ENCODE measurements at regions not wholly inside any gene's neighbourhood (a gene's known extent, or its start where the extent isn't known, plus 50 kb on each side); places are given as distances from the start of the nearest gene placed in this dataset.
A peak's percentile ranks its signal among the peaks of the same experiment; 100 is the strongest.

- TF ChIP-seq CTCF (IDR thresholded peaks at IDR 0.05; ENCODE audit: insufficient read depth, low read depth, low read length, missing control alignments), result no peak
- DNase-seq (ENCODE audit: low read depth), result no peak
- no peak overlapping the region for H3K4me3 ChIP-seq (ENCODE audit: low read length)
These were observed 176.6 kb upstream of the PBX1 start for GRCh38 chr1:164382384-164382783.

DNA sequence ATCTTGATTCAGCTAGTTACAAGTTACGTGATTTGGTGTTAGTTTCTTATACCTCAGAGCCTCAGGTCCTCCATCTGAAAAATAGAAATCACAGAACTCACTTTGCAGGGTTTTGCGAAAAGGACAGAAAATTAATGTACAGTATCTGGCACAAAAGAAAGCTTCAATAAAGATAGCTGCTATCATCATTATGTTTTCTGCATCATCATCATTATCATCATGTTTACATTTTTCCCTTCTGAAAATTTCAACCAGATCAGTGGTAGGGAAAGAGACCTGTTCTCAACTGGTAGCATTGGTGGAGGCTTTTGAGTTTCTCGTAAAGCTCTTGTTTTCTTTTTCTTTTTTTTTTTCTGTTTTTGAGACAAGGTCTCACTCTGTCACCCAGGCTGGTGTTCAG, 174.7 kb upstream of the PBX1 start:
- TF ChIP-seq CTCF (IDR thresholded peaks at IDR 0.05; ENCODE audit: insufficient read depth, low read depth, low read length, missing control alignments), result no peak
- no peak overlapping the region for H3K4me3 ChIP-seq (ENCODE audit: low read length)
- DNase-seq (ENCODE audit: low read depth), result no peak

DNA sequence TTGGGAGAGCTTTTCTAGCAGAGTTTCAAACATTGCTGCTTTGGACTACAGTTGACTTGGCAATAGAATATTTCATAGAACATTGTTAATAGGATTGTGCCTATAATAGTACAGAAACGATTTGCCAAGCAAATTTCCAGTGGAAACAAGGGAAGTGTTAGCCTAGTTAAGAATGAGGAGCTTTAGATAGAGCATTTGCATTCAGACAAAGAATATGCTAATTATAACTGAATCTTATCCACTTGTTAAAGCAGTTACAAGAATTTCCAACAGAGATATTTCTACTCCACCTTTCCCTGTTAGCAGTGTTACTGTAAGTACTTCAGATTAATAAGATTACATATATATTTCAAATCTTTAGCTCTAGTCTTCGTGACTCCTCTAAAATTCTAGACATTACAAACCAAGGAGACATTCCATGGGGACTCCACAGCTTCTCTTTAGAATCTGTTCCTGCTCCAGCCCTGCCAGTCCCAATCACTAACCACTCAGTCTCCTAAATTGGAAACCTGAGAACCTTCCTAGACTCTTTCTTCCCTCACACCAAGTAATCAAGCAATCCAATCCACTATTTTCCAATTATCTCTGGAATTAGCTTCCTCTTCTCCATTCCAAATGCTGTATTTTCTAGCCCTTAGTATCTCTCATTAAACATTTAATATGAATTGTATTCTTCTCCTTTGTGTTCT, 141.8 kb upstream of the PBX1 start:
- H3K4me3 ChIP-seq (ENCODE audit: low read length), result no peak overlapping the region
- DNase-seq (ENCODE audit: low read depth), result no peak
- TF ChIP-seq CTCF (IDR thresholded peaks at IDR 0.05; ENCODE audit: insufficient read depth, low read depth, low read length, missing control alignments), result no peak

GRCh38 chr1:164423136-164423535, 135.8 kb upstream of the PBX1 start:
- DNase-seq (ENCODE audit: low read depth), result no peak
- TF ChIP-seq CTCF (IDR thresholded peaks at IDR 0.05; ENCODE audit: insufficient read depth, low read depth, low read length, missing control alignments), result no peak
- H3K4me3 ChIP-seq (ENCODE audit: low read length), result no peak overlapping the region

- no peak overlapping the region for H3K4me3 ChIP-seq (ENCODE audit: low read length)
- TF ChIP-seq CTCF (IDR thresholded peaks at IDR 0.05; ENCODE audit: insufficient read depth, low read depth, low read length, missing control alignments), result no peak
- DNase-seq (ENCODE audit: low read depth), result no peak
These were observed 125.7 kb upstream of the PBX1 start for GRCh38 chr1:164433141-164433817.

GRCh38 chr1:164433818-164434170, 125.2 kb upstream of the PBX1 start:
- TF ChIP-seq CTCF (IDR thresholded peaks at IDR 0.05; ENCODE audit: insufficient read depth, low read depth, low read length, missing control alignments), result no peak

GRCh38 chr1:164440232-164440631, 118.8 kb upstream of the PBX1 start:
- no peak overlapping the region for H3K4me3 ChIP-seq (ENCODE audit: low read length)
- peak; percentile 8 for TF ChIP-seq CTCF (IDR thresholded peaks at IDR 0.05; ENCODE audit: insufficient read depth, low read depth, low read length, missing control alignments)
- DNase-seq (ENCODE audit: low read depth), result no peak

More at GRCh38 chr1:164433818-164434170, 125.2 kb upstream of the PBX1 start:
- DNase-seq (ENCODE audit: low read depth), result no peak
- no peak overlapping the region for H3K4me3 ChIP-seq (ENCODE audit: low read length)

All from epithelial cell of esophagus (primary cell).